ENCODE measurements at regions not wholly inside any gene's neighbourhood (a gene's known extent, or its start where the extent isn't known, plus 50 kb on each side); places are given as distances from the start of the nearest gene placed in this dataset.

- no peak for TF ChIP-seq CSDC2 (CRISPR knock-in tag; IDR thresholded peaks at IDR 0.05)
- no peak for TF ChIP-seq SNAI2 (CRISPR knock-in tag; IDR thresholded peaks at IDR 0.05)
- TF ChIP-seq PATZ1 (CRISPR knock-in tag; IDR thresholded peaks at IDR 0.05; ENCODE audit: borderline replicate concordance) = no peak
- no peak for TF ChIP-seq ZNF565 (CRISPR knock-in tag; conservative IDR thresholded peaks at IDR 0.05; ENCODE audit: low read depth)
- no peak for TF ChIP-seq PPARA (CRISPR knock-in tag; IDR thresholded peaks at IDR 0.05; ENCODE audit: borderline replicate concordance)
Measured at GRCh38 chr15:88315221-88315878, 58.8 kb upstream of the NTRK3 start.

All from SK-N-SH treated with all-trans-retinoic acid at 6 μM for 48 hours (cell line).